ENCODE measurements at regions not wholly inside any gene's neighbourhood (a gene's known extent, or its start where the extent isn't known, plus 50 kb on each side); places are given as distances from the start of the nearest gene placed in this dataset.
A peak's percentile ranks its signal among the peaks of the same experiment; 100 is the strongest.
"Not testable (repeated sequence)": the region's sequence is repeated elsewhere in the genome, so short reads cannot be mapped to it uniquely, and the experiment has no call there.

GRCh38 chr4:26048378-26048882 lies 134.4 kb downstream of the SMIM20 start:
- DNase-seq, result no peak

GRCh38 chr4:26048950-26049349 lies 134.9 kb downstream of the SMIM20 start:
- no peak for DNase-seq

DNA sequence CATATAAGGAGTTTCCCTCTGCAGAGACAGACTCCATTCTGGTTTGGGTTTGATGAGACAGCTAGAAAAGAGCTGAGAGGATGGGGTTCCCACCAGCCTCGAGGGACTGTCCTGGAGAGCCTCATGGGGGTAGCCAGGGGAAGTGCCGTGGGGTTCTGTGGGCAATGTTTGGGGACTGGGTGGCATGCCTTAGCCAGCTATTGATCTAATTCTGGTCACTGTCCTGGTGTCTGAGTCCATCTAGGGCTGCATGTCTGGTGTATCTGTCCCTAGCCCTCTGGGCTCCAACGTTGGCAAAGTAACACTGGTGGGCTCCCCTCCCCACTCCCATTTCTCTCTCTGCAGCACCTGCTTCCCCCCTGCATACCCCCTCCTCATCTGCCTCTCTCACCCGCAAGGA lies 135.4 kb downstream of the SMIM20 start:
- no peak for DNase-seq

DNA sequence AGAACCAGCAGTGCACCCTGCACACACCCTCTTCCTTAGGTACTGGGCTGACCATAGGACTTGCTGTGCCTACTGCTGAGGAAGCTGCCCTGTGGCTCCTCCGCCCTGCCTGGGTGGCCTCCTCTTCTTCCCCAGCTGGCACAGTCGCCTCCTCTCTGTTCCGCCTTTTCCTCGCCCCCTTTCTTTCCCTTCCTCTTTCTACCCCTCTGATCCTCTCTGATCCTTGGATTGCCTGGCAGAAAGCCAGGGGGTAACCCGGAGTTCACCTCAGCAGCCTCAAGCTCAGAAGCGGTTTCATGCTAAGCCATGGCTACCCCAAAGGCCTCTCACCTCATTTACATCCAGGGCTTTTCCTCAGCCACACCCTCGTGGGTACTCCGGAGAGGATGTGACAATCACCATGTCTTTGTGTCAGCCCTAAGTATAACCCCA lies 136.2 kb downstream of the SMIM20 start:
- DNase-seq, result no peak

GRCh38 chr4:26050671-26051070 lies 136.7 kb downstream of the SMIM20 start:
- no peak for DNase-seq

DNA sequence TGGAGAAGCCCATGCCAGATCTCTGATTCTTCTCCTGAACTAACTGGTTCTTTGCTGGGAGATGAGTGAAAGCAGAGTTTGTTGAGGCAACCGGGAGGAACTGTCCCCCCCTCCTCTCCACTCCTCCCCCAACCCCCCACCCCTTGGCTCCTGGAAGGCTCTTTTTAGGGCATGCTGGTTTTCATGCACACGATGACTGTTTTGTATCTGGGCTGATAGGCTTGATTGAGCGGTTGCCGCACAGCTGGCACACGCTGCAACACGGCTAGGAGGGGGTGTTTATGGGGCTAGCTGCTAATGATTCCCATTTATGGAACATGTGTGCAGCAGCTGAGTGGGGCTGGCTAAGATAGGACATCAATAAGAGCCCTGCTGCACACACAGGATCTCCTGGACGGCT lies 137.2 kb downstream of the SMIM20 start:
- DNase-seq, result no peak

DNA sequence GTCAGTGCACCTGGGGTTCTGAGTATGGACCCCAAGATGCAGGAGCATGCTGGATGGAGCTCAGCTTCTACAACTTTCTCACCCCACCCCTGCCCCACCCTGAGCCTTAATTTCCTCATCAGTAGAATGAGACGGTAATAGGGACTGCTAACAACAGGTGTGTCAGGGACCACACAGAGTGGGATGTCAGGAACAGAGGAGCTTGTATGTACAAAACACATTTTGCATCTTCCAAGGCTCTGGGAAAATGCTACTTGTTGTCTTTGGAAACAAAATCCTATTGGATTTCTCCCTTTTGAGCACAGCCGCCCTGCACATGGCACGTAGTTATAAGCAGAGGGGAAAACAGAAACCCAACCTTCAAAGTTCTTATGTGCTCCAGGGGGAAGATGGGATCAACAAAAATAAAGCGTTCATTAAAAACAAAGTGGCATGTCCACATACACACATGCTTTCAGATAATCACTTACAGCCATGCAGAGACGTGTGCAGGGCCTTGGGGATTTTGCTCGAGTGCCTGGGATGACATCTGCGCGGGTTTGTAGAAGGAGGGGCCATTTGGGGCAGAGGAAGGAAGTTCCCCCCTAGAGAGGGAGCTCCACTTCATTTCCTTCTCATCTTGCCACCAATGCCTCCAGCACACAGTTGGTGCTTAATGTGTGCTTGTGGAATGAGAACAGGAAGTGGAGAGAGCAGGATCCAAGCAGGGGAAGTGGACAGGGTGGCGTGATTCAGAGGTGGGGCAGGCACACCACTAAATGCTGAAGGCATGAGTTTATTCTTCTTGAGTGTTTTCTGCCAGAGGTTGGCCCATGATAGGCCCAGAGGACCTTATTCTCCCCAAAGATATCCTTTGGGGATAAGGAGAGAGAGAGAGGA lies 138.9 kb downstream of the SMIM20 start:
- DNase-seq, result no peak

DNA sequence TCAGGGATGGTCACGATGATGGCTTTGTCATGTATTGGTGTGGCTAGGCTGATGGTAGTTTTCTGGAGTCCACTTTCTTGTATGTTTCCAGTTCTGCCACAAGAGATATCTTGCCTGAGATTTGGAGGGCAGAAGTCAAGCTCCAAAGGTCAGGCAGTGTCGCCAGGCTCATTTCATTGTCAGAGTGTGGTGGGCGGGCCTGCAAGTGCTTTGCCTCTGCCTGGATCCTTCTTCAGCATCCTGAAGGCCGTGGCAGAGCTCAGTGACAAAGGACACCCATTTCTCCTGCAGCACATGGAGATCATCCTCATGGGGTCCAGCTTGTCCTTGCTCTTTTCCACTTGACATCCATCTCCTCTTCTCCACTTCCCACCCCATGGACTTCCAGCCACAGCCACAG lies 139.7 kb downstream of the SMIM20 start:
- DNase-seq, result no peak

DNA sequence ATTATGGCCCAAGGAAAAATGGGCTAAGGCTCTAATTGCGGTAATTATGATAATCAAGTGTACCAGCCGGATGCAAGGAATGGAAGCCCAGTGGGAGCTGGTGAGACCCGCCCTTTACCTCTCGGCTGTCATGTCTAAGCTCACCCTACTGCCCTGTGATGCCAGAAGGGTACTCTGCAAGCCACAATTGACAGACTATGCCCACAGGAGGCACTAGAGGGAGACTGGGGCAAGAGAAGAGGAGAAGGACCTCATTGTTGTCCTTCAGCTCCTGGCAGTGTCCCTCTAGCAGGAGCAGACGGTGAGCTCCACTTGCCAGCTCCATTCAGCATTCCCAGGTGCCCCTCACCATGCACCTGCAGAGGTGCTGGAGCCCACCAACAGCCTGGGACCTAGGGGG lies 141.8 kb downstream of the SMIM20 start:
- no peak for DNase-seq

DNA sequence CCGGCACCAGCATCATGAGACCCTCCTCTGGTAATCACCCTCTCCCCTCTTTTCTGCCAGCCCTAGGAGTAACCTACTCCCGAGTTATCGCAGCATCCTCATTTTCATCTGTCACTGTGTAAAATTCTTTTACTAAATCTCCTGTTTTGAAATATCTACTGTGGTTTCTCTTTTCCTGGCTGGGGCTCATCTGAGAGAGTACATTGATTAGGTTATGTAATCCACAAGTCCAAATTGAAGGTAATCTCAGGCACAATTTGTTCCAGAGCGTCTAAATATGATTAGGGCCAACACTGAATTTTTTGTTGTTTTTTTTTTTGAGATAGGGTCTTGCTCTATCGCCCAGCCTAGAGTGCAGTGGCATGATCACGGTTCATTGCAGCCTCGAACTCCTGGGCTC lies 142.4 kb downstream of the SMIM20 start:
- DNase-seq, result no peak

DNA sequence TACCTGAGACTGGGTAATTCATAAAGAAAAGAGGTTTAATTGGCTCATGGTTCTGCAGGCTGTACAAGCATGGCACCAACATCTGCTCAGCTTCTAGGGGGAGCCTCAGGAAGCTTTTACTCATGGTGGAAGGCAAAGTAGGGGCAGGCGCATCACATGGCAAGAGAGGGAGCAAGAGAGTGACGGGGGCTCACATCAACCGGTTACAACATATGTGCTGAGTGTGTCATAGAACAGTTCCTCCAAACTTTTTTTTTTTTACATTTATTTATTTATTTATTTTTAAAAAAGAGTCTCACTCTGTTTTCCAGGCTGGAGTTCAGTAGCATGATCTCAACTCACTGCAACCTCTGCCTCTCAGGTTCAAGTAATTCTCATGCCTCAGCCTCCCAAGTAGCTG lies 143.8 kb downstream of the SMIM20 start:
- not testable (repeated sequence) for DNase-seq

GRCh38 chr4:26058537-26058936 lies 144.5 kb downstream of the SMIM20 start:
- DNase-seq, result peak; percentile 23

DNA sequence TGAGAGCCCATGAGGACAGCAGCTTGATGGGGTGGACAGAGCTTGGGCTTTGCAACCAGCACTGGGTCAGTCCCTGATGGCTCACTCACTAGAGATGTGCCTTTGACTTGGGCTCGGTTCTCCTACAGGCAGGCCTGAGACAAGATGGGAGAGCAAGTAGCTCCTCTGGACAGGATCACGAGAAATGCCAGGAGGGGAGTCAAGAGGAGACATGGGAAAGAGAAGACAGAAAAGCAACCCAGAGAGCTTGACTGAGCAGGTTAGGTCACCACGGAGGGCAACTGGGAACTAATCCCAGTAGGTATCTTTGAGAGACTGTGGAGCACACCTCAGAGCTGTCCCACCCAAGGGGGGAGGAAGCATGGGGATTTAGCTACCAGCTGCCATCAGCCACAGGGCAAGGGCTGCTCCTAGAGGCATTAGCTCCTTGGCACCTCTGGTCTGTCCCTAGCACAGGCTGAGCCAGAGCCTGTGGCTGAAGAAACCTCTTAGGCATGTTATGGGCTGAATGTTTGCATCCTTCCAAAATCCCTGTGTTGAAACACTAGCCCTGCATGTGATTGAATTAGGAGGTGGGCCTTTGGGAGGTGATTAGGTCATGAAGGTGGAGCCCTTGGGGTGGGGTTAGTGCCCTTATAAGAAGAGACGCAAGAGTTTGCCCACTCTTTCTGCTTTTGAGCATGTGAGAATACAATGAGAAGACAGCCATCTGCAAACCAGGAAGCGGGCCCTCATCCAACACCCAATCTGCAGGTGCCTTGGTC lies 145.6 kb downstream of the SMIM20 start:
- DNase-seq, result no peak

- DNase-seq, result no peak
Observed at GRCh38 chr4:26060286-26060685, 146.3 kb downstream of the SMIM20 start.

DNA sequence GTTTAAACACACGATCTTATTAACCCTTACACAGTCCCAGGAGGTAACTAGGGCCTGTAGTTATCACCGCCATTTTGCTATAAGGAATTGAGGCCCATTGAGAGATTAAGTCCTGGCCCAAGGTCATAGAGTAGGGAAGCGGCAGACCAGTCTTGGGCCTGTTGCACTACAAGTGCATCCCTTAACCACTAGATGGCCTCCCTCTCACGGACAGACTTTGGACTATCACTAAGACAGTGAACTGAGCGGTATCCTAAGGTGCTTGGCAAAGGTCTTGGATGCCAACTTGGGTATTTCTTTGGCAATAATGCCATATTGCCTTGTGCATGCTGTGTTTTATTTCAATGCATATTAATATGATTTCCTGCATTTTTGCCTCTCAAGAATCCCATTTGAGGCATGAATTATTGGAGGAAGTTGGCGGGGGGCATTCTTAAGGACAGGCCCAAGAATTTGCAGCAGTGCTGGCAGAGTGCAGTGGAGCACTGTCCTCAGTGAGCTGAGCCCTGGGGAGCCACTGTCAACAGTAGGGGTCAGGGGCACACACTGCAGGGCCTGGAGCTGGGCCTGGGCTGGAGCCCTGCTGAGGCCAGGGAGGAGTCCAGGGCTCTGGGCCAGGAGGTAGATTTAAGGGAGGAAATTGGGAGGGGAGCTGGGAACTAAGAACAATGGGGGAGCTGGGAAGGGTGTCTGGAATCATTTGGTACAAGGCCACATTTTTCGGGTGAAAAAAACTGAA lies 147.4 kb downstream of the SMIM20 start:
- no peak for DNase-seq

DNA sequence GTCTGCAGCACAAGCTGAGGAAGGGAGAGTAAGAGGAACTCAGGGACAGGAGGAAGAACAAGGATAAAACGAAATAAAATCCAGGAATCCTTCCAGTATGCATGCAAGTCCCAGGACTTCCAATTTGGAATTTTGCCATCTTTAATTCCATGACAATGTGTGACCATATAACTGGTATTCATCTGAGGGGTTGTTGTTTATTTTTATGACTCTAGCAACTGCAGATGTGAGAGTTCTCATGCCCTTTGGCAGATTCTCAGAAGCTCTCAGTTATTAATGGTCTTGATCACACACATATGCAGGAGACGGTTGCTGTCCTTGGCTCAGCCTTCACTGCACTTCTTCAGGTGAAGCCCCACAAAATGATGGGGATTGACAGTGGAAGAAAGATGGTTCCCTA lies 148.2 kb downstream of the SMIM20 start:
- DNase-seq, result no peak

GRCh38 chr4:26064009-26064408 lies 150.0 kb downstream of the SMIM20 start:
- DNase-seq, result not testable (repeated sequence)

DNA sequence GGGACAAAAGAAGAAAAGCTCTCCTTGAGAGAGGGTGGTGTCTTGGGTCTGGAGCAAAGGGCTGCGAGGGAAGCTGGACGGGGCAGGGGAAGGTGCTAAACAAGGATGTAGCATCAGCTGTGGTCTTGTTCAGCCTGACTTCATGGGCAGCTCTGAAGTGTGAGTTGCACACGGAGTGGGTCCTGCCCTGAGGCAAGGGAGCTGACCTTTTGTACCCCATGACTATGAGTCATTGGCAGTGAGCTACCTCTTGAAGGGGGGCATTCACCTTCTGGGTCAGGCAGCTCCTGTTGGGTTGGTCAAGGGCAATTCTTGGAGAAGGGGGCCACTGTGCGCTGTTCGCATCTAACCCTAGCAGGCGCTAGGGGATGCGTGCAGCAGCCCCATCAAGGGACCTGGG lies 151.8 kb downstream of the SMIM20 start:
- no peak for DNase-seq

DNA sequence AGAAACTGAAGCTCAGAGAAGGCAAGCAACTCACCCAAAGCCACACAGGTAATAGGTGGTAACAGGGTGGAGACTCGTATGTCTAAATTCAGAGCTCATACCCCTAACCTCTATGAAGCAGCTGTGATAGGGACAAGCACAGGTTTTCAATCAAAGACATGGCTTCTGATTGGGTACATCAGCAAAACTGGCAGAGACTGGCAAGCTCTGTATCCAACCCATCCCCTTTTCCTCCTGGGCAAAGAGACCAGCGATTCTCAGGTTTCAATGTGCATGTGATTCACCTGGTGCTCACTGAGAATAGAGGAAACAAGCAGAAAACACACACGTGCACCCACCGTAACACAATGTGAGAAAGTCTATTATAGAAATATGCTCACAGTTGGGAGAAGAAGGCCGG lies 153.0 kb downstream of the SMIM20 start:
- no peak for DNase-seq

- no peak for DNase-seq
Observed at GRCh38 chr4:26069218-26069617, 155.2 kb downstream of the SMIM20 start.

GRCh38 chr4:26071688-26072087 lies 157.7 kb downstream of the SMIM20 start:
- no peak for DNase-seq

DNA sequence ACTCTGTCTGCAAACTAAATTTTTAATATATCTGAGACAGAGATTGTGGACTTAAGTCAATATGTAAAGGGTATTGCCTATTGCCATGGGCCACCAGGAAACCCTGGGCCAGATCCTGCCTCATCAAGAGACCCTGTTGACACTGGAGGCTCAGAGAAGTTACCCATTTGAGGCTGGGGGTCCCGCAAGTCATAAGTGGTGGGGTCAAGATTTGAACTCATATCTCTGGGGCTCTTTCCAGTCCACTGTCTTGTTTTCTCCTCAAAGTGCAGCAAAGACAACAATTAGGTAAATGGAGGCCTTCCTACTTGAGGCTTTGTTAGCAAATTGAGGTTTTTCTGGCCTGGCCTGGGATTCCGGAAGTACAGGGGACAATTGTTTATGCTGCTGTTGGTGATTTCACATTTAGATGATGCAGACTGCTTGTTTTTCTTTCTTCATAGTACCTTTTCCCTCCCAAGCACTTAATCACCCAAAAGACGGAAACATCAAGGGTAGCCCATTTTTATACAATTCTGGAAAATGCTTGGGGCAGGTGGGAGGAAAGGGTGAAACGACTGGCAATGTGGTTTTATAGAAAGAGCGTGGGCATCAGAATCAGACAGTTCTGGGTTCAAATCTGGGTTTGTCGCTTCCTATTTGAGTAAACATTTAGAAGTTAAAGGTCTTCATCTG lies 160.0 kb downstream of the SMIM20 start:
- no peak for DNase-seq

Data from NCI-H1105 treated with DMSO at 0.1 percent for 48 hours (cell line).